Cardiac fibroblast (primary cell): ENCODE measurements at regions not wholly inside any gene's neighbourhood (a gene's known extent, or its start where the extent isn't known, plus 50 kb on each side); places are given as distances from the start of the nearest gene placed in this dataset.
A peak's percentile ranks its signal among the peaks of the same experiment; 100 is the strongest.

Experiments used
- DNase-seq, 2 donors: peaks; one replicate each; pipeline versions ENCODE4 v3.0.0 to v3.0.0-alpha.2; 2010; ENCODE audit warnings: low read depth in 2 of 2
- H3K4me3 ChIP-seq, 2 donors: replicated peaks in 1 of 2; 1 replicate in 1 of 2; 2 replicates in 1 of 2; pipeline ENCODE4 v1.5.1; 2011; ENCODE audit warnings: low read depth in 2 of 2, low read length in 2 of 2, mild to moderate bottlenecking in 2 of 2, moderate library complexity in 1 of 2
- CTCF ChIP-seq: IDR thresholded peaks from one replicate; pipeline ENCODE4 v1.5.1; 2011; ENCODE audit warnings: low read depth, mild to moderate bottlenecking, low read length, inconsistent platforms

GRCh38 chr7:108824840-108825580, 255.3 kb downstream of the DNAJB9 start:
- peak; percentile 83 to 89 for DNase-seq
- no peak overlapping the region for H3K4me3 ChIP-seq
- TF ChIP-seq CTCF, result no peak

- DNase-seq, result no peak
- TF ChIP-seq CTCF, result no peak
- no peak overlapping the region for H3K4me3 ChIP-seq
Observed at GRCh38 chr7:108825581-108825909, 255.9 kb downstream of the DNAJB9 start.

DNA sequence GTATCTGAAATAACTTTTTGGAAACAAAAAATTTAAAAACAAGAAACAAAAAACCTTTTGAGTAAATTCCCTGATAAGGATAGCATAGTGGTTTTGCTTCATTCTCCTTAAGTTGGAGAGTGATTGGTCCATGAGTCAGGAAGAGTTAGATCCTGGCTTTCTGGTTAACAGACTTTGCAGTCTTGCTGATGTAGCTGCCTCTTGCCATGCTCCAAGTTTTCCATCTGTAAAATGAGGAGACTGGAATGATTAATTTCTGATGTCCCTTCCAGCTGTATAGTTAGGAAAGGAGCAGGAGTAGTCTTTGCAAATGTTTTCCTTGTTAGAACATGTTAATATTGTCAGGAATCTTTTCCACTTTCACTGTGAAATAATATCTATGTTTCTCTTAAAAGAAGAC, 266.6 kb downstream of the DNAJB9 start:
- no peak for TF ChIP-seq CTCF
- DNase-seq, result no peak
- no peak overlapping the region for H3K4me3 ChIP-seq

- no peak overlapping the region for H3K4me3 ChIP-seq
- TF ChIP-seq CTCF, result no peak
- DNase-seq, result no peak
Observed at GRCh38 chr7:108838198-108838597, 268.5 kb downstream of the DNAJB9 start.

GRCh38 chr7:108839076-108839475, 269.4 kb downstream of the DNAJB9 start:
- H3K4me3 ChIP-seq, result no peak overlapping the region
- no peak for TF ChIP-seq CTCF
- DNase-seq, result peak in 1 of 2 donors; percentile 16

DNA sequence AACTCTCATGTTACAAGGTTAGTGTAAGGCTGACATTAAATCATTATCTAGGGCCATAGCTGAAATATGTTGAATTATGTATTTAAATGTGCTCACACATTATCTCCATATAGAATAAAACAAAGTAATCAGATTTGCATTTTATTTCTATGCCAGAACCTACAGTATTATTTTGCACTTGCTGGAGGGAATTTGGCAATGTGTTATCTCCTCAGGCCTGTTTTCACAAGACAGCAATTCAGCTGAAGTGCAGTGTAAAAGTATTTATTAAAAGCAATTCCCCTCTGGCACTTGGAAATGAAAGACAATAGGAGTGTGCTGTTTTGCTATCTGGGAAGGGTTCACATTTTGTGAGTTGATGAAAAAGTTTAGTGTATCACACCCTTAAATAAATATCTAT, 276.3 kb downstream of the DNAJB9 start:
- no peak overlapping the region for H3K4me3 ChIP-seq
- no peak for DNase-seq
- TF ChIP-seq CTCF, result no peak

DNA sequence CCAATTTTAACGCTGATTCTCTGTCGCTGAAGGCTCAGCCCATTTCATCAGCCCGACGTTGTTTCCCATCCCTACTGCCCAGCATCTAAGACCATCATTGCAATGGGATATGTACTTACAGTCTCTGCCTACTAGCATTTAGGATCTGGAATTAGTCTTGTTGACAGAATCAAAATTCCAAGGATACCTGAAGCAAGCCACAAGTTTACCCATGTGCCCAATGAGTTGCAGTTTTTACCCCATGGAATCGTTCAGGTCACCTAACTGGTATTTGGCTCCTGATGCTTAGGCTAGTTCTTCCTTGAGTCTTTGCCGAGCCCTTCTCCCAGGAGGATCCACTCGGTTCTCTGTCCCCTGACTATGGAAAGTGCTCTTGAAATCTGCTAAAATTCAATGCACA, 276.8 kb downstream of the DNAJB9 start:
- no peak for DNase-seq
- no peak overlapping the region for H3K4me3 ChIP-seq
- TF ChIP-seq CTCF, result no peak
